Keratinocyte (primary cell): ENCODE measurements at regions not wholly inside any gene's neighbourhood (a gene's known extent, or its start where the extent isn't known, plus 50 kb on each side); places are given as distances from the start of the nearest gene placed in this dataset.

Source experiments
- EZH2 ChIP-seq: IDR thresholded peaks from one replicate; pipeline ENCODE4 v1.6.1; 2012; ENCODE audit warnings: inconsistent platforms, mild to moderate bottlenecking, low read length, moderate library complexity
- TF ChIP-seq, protein P1 (sequence below), 3 experiments: IDR thresholded peaks in 1 of 3; conservative IDR thresholded peaks in 1 of 3; optimal IDR thresholded peaks in 1 of 3; 2 replicates in 2 of 3; 3 replicates in 1 of 3; pipeline versions ENCODE3 to v1.5.1; 2011; ENCODE audit warnings: low read length in 3 of 3, mild to moderate bottlenecking in 3 of 3, moderate library complexity in 2 of 3, control low read depth in 1 of 3, inconsistent platforms in 1 of 3; ENCODE audit not compliant: insufficient read depth in 2 of 3; ENCODE audit errors: extremely low read depth in 1 of 3

DNA sequence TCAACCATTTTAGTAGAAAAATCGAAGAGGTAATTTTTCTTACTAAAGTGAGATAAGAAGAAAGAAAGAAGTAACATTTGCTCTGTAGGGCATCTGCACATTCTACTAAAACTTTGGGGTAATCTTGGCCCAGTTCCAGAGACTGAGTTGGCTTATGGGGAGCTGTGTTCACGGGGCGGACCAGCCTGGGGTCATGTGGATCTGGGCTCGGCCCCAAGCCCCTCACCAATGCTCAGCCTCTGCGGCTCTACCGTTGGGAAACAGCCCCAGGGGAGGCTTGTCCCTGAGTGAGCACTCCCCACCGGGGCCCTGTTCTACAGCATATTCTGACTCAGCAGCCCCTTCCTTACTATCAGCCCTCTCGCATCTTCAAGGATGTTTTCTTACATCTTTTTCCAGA is 132.3 kb downstream of the RTP5 start:
- no peak for TF ChIP-seq EZH2
- TF ChIP-seq, protein P1, sequence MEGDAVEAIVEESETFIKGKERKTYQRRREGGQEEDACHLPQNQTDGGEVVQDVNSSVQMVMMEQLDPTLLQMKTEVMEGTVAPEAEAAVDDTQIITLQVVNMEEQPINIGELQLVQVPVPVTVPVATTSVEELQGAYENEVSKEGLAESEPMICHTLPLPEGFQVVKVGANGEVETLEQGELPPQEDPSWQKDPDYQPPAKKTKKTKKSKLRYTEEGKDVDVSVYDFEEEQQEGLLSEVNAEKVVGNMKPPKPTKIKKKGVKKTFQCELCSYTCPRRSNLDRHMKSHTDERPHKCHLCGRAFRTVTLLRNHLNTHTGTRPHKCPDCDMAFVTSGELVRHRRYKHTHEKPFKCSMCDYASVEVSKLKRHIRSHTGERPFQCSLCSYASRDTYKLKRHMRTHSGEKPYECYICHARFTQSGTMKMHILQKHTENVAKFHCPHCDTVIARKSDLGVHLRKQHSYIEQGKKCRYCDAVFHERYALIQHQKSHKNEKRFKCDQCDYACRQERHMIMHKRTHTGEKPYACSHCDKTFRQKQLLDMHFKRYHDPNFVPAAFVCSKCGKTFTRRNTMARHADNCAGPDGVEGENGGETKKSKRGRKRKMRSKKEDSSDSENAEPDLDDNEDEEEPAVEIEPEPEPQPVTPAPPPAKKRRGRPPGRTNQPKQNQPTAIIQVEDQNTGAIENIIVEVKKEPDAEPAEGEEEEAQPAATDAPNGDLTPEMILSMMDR (optimal IDR thresholded peaks at IDR 0.05 in 1 of 3, IDR thresholded peaks at IDR 0.05 in 1 of 3, conservative IDR thresholded peaks at IDR 0.05 in 1 of 3; ENCODE audit: extremely low read depth in 1 of 3, insufficient read depth in 2 of 3, low read length in 3 of 3) = no peak
